Esophagus muscularis mucosa (tissue), 4 donors: ENCODE measurements at regions not wholly inside any gene's neighbourhood (a gene's known extent, or its start where the extent isn't known, plus 50 kb on each side); places are given as distances from the start of the nearest gene placed in this dataset.

Experiments
- DNase-seq: peaks from one replicate; pipeline ENCODE4 v3.0.0-alpha.2; 2017; ENCODE audit errors: extremely low spot score
- H3K27ac ChIP-seq, 4 donors: fragments of 200-600 bp; sonication (generic); replicated peaks in 1 of 4; 1 replicate in 3 of 4; 2 replicates in 1 of 4; pipeline ENCODE4 v1.5.1; 2016 to 2019; ENCODE audit warnings: mild to moderate bottlenecking in 1 of 4
- H3K27me3 ChIP-seq, 4 donors: fragments of 200-600 bp; sonication (generic); one replicate each; pipeline versions ENCODE4 v1.5.1 to v1.6.0; 2016 to 2019
- H3K36me3 ChIP-seq, 4 donors: fragments of 200-600 bp; sonication (generic); one replicate each; pipeline ENCODE4 v1.5.1; 2016 to 2019
- H3K4me1 ChIP-seq, 4 donors: fragments of 200-600 bp; sonication (generic); one replicate each; pipeline ENCODE4 v1.5.1; 2016 to 2019
- H3K4me3 ChIP-seq, 4 donors: fragments of 200-600 bp; sonication (generic); 1 replicate in 2 of 4; 2 replicates in 2 of 4; pipeline ENCODE4 v1.5.1; 2016 to 2019; ENCODE audit warnings: mild to moderate bottlenecking in 4 of 4, moderate library complexity in 1 of 4
- H3K9me3 ChIP-seq, 4 donors: fragments of 200-600 bp; sonication (generic); 1 replicate in 3 of 4; 2 replicates in 1 of 4; pipeline ENCODE4 v1.5.1; 2016 to 2019
- EP300 ChIP-seq: sonication (generic); formaldehyde crosslinking; IDR thresholded peaks from one replicate; pipeline ENCODE4 v1.6.1; 2017; ENCODE audit warnings: antibody characterized with exemption
- POLR2A ChIP-seq: fragments of 450-650 bp; IDR thresholded peaks from one replicate; pipeline ENCODE4 v1.6.1; 2017; ENCODE audit warnings: antibody characterized with exemption, moderate library complexity, mild to moderate bottlenecking, low read depth
- POLR2AphosphoS5 ChIP-seq, 2 donors: sonication (generic); formaldehyde crosslinking; IDR thresholded peaks; one replicate each; pipeline ENCODE4 v1.6.1; 2017; ENCODE audit warnings: antibody characterized with exemption in 2 of 2
- WGBS: methylation state at CpG from one replicate; pipeline ENCODE4 v1.1.5; 2018; 5-methylcytosine and 5-hydroxymethylcytosine counted together
- intact Hi-C: fragments of 100-400 bp; cut with DNase I; formaldehyde crosslinking; loops from one replicate; pipeline ENCODE4 v1.15.1; 2023
- TF ChIP-seq, protein P1 (sequence below), 3 experiments: fragments of 200-600 bp in 2 of 3; fragments of 450-650 bp in 1 of 3; sonication (generic) in 2 of 3; IDR thresholded peaks; one replicate each; pipeline ENCODE4 v1.5.1; 2017 to 2019; ENCODE audit warnings: antibody characterized with exemption in 3 of 3, mild to moderate bottlenecking in 2 of 3, moderate library complexity in 1 of 3

DNA sequence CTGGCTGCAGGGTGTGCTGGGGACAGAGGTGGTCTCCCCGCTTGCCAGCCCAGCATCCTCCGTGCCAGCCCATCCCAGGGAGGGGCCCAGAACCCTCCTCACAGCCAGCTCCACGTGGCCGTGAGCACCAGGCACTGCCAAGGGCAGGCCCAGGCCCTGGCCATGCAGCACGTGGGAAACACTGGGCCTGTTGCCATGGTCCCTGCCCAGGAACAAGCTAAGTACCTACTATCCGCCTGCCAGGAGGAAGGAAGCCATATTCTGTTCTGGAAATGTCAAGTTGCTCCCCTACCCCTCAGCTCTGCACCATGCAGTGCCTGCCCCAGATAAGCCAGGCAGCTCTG is 250.6 kb downstream of the CYP26B1 start:
- Histone ChIP-seq H3K27ac (no peak overlapping the region), H3K27me3 (peaks cover 0 to 18% (median 0%) of the 10 kb centered on the region in 4 donors), H3K36me3 (no peaks in the 10 kb centered on the region), H3K4me1 (no peaks in the 10 kb centered on the region), H3K9me3 (no peaks in the 10 kb centered on the region), H3K4me3 (no peak overlapping the region)
- 80% methylated on average over 2 of the region's 6 CpGs for WGBS
- intact Hi-C loops: no loop called here
- TF ChIP-seq POLR2A (no peak), EP300 (no peak), POLR2AphosphoS5 (IDR thresholded peaks at IDR 0.05) (no peak)
- peak; percentile 57 for DNase-seq

DNA sequence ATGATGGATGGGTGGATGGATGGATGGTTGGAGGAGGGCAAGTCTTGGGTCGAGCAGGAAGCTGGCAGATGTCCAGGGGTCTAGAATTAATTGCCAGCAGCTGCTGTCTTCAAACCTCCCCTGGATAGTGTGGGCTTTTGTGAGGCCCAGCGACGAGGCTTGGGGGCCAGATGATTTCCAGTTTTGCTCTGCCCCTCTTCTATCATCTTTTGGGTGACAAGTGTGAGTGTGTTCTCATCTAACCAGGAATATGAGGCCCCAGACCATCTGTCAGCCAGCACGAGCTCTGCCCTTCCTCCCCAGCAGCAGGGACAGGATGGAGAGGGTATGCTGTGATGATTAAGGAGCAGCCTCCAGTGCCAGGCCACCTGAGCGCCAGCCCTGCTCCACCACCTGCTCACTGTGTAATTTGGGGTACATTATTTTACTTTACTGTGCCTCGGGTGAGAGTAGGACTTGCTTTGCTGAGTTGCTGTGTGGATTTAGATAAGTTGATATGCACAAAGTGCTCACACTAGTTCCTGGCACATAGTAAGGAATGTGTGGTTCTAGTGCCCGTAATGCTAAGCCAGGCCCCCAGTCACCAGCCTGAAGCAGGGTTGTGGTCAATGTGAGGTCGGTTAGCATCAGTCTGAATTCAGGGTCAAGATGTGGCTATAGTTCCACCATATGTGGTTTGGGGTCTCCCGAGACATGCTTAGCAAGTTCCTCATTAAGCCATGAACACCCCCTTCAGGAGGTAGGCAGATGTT is 251.1 kb downstream of the CYP26B1 start:
- intact Hi-C loops: no loop called here
- peak; percentile 78 for DNase-seq
- no peak overlapping the region for H3K27ac ChIP-seq
- no peaks in the 10 kb centered on the region for H3K9me3 ChIP-seq
- H3K27me3 ChIP-seq: peaks cover 0 to 18% (median 0%) of the 10 kb centered on the region in 4 donors
- TF ChIP-seq POLR2A (no peak), POLR2AphosphoS5 (IDR thresholded peaks at IDR 0.05) (no peak), EP300 (no peak)
- TF ChIP-seq, protein P1, sequence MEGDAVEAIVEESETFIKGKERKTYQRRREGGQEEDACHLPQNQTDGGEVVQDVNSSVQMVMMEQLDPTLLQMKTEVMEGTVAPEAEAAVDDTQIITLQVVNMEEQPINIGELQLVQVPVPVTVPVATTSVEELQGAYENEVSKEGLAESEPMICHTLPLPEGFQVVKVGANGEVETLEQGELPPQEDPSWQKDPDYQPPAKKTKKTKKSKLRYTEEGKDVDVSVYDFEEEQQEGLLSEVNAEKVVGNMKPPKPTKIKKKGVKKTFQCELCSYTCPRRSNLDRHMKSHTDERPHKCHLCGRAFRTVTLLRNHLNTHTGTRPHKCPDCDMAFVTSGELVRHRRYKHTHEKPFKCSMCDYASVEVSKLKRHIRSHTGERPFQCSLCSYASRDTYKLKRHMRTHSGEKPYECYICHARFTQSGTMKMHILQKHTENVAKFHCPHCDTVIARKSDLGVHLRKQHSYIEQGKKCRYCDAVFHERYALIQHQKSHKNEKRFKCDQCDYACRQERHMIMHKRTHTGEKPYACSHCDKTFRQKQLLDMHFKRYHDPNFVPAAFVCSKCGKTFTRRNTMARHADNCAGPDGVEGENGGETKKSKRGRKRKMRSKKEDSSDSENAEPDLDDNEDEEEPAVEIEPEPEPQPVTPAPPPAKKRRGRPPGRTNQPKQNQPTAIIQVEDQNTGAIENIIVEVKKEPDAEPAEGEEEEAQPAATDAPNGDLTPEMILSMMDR (IDR thresholded peaks at IDR 0.05): no peak
- H3K4me3 ChIP-seq: no peak overlapping the region
- 74% methylated on average over 5 of the region's 9 CpGs for WGBS
- no peaks in the 10 kb centered on the region for H3K36me3 ChIP-seq
- no peaks in the 10 kb centered on the region for H3K4me1 ChIP-seq

DNA sequence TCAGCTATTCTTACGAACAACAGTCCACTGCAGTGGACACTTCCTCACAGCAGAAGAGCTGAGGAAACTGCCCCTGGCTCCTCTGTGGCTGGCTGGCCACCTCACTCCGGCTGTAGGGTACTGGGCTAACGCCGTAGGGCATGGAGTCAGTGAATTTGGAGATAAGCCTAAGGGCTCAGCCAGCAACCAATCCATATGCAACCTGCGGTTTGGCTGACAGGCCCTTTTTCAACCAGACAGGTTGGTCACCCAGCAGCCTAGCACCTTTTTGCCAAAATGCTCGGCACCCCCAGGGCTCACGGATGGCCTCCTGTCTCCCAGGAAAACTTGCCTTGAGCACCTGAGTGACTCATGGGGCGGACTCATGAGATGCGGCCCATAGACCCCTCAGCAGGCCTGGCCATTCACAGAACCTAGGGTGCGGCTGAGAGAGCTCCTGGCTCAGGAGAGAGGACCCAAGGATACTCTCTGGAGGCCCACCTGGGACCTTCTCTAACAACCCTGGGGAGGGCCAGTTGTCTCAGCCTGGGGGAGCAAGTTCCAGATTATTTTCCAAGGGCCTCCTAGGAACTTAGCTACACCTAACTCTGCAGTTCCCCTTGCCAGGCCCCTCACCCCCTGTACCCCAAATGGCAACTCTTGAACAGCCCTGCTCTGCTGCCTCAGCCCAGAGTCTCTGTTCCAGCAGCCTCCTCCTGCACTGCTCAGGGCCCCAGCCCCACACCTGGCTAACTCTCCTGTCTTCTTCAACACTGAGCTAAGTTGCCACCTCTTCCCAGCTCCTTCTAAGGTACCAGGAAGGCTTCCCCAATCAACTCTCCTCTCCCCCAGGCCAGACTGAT is 252.1 kb downstream of the CYP26B1 start:
- no peak for TF ChIP-seq POLR2A
- no peak for TF ChIP-seq EP300
- TF ChIP-seq, protein P1 (IDR thresholded peaks at IDR 0.05): no peak
- no peak for TF ChIP-seq POLR2AphosphoS5 (IDR thresholded peaks at IDR 0.05)
- intact Hi-C loops: no loop called here
- 94% methylated on average over 5 of the region's 10 CpGs for WGBS

DNA sequence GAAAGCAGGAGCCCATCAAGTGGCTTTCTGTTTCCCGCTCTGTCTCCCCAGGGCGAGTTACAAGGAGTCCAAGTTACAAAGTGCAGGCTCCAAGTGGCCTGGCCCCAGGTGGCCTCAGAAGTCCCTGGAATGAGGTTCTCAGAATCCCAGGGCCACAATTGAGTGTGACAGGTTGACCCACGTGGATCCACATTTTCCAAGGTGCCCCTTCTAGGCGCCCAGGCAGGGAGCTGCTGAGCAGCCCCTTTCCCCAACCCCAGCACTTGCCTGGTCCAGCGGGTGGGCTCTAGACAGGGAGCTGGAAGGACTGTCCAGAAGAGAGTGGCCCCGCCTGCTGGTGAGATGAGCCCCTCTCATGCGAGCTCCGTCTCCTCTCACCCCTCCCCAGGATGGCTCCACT is 253.4 kb downstream of the CYP26B1 start:
- peak; percentile 78 for DNase-seq
- TF ChIP-seq POLR2A (no peak), POLR2AphosphoS5 (IDR thresholded peaks at IDR 0.05) (no peak), EP300 (no peak)
- TF ChIP-seq, protein P1 (IDR thresholded peaks at IDR 0.05): no peak
- no peaks in the 10 kb centered on the region for H3K36me3 ChIP-seq
- H3K27me3 ChIP-seq: peaks cover 0 to 21% (median 0%) of the 10 kb centered on the region in 4 donors
- H3K9me3 ChIP-seq: no peaks in the 10 kb centered on the region
- H3K27ac ChIP-seq: no peak overlapping the region
- intact Hi-C loops: no loop called here
- no peaks in the 10 kb centered on the region for H3K4me1 ChIP-seq
- H3K4me3 ChIP-seq: no peak overlapping the region
- WGBS: 79% methylated on average over 8 of the region's 8 CpGs

More for the DNA sequence above, 252.1 kb downstream of the CYP26B1 start:
- Histone ChIP-seq H3K9me3 (no peaks in the 10 kb centered on the region), H3K27ac (no peak overlapping the region), H3K27me3 (peaks cover 0 to 21% (median 0%) of the 10 kb centered on the region in 4 donors), H3K4me1 (no peaks in the 10 kb centered on the region), H3K36me3 (no peaks in the 10 kb centered on the region), H3K4me3 (no peak overlapping the region)
- DNase-seq: peak; percentile 86

DNA sequence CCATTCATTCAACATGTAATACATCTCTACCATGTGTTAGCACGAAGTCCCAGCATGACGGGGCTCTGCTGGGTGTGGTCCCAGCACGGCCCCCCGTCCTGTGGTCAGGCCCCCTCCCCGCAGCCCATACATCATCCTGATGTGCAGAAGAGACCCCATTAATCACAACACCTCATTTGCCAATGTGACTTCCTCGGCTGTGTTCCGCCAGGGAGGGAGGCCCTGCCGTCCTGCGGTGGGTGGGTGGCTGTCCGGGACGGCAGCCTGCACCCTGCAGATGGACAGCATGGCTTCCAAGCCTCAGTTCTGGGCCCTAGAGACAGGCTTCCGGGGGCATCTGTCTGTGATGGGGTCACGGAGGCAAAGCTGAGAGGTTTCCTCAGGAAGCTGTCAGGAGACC is 254.0 kb downstream of the CYP26B1 start:
- no peaks in the 10 kb centered on the region for H3K9me3 ChIP-seq
- TF ChIP-seq POLR2A (no peak), EP300 (no peak), POLR2AphosphoS5 (IDR thresholded peaks at IDR 0.05) (no peak)
- TF ChIP-seq, protein P1 (IDR thresholded peaks at IDR 0.05): no peak
- H3K36me3 ChIP-seq: no peaks in the 10 kb centered on the region
- H3K4me3 ChIP-seq: no peak overlapping the region
- no peaks in the 10 kb centered on the region for H3K4me1 ChIP-seq
- 55% methylated on average over 13 of the region's 13 CpGs for WGBS
- DNase-seq: peak; percentile 87
- no peak overlapping the region for H3K27ac ChIP-seq
- intact Hi-C loops: no loop called here
- H3K27me3 ChIP-seq: peaks cover 0 to 17% (median 0%) of the 10 kb centered on the region in 4 donors
